HG03103 (cell line): ENCODE measurements at regions not wholly inside any gene's neighbourhood (a gene's known extent, or its start where the extent isn't known, plus 50 kb on each side); places are given as distances from the start of the nearest gene placed in this dataset.
A peak's percentile ranks its signal among the peaks of the same experiment; 100 is the strongest.

ENCODE experiments used
- ATAC-seq: cut with Tn5 transposase; IDR thresholded peaks from one replicate; pipeline ENCODE4 v1.9.1; 2021; ENCODE audit warnings: low read depth; ENCODE audit not compliant: unreplicated experiment

GRCh38 chrX:23524467-23524866 lies 142.8 kb upstream of the PRDX4 start:
- no peak for ATAC-seq

DNA sequence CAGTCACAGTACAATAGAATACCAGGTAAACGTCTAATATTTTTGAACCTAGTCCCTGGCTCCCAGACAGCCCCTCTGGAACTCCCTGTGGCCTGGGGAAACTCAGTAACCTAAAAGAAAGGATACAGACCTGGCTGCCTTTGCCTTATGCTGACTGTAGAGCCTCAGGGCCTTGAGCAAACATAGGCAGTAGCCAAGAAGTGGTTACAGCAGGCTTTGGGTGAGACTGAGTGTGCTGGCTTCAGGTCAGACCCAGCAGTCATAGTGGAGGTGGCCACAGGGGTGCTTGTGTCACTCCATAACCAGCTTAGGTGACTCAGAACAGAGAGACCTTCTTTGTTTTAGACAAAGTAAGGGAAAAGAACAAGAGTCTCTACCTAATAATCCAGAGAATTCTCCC lies 141.8 kb upstream of the PRDX4 start:
- no peak for ATAC-seq

DNA sequence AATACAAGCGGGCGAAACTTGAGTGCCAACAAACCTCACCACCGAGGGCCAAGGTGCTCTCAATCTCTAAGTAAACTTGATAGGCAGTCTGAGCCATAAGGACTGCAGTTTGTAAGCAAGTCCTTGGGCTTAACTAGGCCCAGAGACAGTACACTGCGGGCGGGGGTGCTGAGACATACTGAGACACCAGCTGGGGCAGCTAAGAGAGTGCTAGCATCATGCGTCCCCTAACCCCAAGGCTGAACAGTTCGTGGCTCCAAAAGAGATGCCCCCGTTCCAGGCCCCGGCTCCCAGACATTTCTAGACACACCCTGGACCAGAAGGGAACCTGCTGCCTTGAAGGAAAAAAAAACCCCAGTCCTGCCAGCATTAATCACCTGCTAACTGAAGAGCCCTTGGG lies 126.8 kb upstream of the PRDX4 start:
- no peak for ATAC-seq

DNA sequence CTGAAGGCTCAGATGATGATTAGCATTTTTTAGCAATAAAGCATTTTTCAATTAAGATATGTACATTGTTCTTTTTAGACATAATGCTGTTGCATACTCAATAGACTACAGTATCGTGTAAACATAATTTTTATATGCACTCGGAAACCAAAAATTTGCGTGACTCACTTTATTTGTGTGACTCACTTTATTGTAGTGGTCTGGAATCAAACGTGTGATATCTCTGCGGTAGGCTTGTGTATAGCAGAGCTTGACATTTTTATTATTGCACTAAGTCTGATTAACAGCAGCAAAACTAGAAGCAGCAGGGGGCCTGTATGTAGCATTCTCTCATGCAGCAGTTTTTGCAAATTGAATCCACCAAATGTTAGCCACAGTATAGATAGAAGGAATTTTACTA lies 119.1 kb upstream of the PRDX4 start:
- ATAC-seq: no peak

GRCh38 chrX:23552303-23552702 lies 115.0 kb upstream of the PRDX4 start:
- ATAC-seq: no peak

- no peak for ATAC-seq
Observed at GRCh38 chrX:23554304-23554703, 113.0 kb upstream of the PRDX4 start.

DNA sequence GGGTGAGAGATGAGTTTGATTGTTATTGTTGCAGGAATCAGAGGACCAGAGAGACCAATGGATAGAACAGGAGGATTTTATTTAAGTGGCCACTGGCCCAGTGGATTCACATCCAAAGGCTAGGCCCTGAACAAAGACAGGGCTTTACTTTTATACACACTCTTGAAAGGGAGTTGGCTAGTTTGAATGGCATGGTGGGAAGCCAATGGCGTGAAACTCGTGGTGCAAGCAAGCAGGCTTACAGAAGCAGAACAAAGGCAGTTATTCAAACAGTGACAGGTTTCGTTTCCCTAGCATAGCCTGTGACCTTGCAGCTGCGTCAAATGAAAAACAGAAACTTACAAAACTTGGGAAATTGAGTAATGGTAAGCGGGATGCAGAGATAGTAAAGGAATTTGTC lies 110.2 kb upstream of the PRDX4 start:
- peak; percentile 73 for ATAC-seq

- ATAC-seq: no peak
Observed at GRCh38 chrX:23559975-23560374, 107.3 kb upstream of the PRDX4 start.

GRCh38 chrX:23570674-23571343 lies 96.5 kb upstream of the PRDX4 start:
- ATAC-seq: no peak

- no peak for ATAC-seq
Observed at GRCh38 chrX:23575281-23575680, 92.0 kb upstream of the PRDX4 start.

DNA sequence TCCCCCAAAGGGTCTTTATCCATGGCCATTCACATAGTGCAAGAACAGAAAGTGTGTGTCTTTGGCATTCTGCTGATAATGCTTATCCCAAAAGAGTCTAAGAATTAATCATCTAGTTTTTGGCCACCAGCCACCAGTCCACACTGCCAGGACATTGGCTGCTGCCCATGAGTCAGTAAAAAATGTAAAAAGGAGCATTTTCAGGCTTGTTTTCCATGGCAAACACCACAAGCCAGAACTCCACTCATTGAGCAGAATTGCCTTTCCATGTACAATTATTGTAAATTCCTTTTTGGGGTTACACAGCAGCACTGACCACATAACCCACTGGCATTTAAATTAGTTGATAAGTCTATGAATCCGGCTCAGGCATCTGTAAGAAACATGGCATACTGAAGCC lies 89.2 kb upstream of the PRDX4 start:
- no peak for ATAC-seq

GRCh38 chrX:23589496-23589895 lies 77.8 kb upstream of the PRDX4 start:
- ATAC-seq: no peak

GRCh38 chrX:23592741-23593140 lies 74.6 kb upstream of the PRDX4 start:
- no peak for ATAC-seq

GRCh38 chrX:23598575-23598974 lies 68.7 kb upstream of the PRDX4 start:
- no peak for ATAC-seq

GRCh38 chrX:23603501-23603900 lies 63.8 kb upstream of the PRDX4 start:
- ATAC-seq: no peak

- no peak for ATAC-seq
Observed at GRCh38 chrX:23610495-23610894, 56.8 kb upstream of the PRDX4 start.

DNA sequence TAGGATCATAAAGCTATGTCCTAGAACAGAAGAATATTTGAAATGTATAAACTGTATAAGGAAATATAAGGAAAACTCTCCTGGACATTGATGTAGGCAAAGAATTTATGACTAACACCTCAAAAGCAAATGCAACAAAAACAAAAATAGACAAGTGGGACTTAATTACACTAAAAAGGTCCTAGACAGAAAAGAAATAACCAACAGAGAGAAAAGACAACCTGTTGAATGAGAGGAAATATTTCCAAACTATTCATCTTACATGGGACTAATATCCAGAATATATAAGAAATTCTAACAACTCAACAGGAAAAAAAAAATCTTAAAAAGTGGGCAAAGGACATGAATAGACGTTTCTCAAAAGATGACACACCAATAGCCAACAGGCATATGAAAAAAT lies 54.4 kb upstream of the PRDX4 start:
- no peak for ATAC-seq

DNA sequence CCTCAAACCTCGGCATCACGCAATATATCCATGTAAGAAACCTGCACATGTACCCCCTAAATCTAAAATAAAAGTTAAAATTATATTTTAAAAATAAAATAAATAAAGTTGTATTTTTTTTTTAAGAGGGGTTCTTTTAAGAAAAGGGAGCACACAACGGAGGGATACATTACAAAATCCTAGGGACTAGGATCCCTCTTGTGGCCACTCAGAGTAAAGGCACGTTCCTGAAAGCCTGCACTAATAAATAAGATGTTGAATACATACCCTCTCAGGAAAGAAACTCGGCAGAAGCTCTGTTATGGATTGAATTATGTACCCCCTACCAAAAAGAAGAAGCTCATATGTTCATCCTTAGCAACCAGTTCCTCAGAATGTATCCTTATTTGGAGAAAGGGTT lies 50.9 kb upstream of the PRDX4 start:
- ATAC-seq: no peak
